GM21447 (cell line): ENCODE measurements at regions not wholly inside any gene's neighbourhood (a gene's known extent, or its start where the extent isn't known, plus 50 kb on each side); places are given as distances from the start of the nearest gene placed in this dataset.

Experiments
- ATAC-seq: cut with Tn5 transposase; IDR thresholded peaks from one replicate; pipeline ENCODE4 v1.9.1; 2021; ENCODE audit not compliant: unreplicated experiment

DNA sequence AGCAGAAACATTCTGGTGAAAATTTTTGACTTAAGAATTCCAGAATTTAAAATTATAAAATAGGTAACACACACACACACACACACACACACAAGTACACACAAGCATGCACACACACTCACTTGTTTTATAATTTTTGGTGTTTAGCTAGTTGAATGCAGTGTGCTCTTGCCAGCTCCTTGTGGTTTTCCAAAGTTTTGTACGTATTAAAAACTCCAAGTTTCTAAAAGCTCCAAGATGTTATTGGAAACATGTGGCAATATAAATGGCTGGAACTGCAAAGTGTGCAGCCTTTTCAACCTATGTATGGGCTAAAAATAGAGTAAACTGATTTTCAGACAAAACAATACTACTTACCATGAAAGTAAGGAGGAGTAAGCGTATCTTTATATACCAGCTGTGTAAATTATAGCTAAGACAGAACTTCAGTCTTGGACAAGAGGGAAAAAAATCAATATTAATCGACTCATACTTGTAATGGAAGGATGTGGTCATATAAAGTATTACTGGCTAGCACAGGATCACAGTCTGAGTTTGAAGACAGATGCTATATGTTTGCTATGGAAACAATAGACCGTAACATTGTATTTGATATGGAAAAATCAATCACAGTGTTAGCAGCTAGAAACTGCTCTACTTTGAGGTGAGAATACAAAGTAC is 727.1 kb upstream of the GRAMD2B start:
- no peak for ATAC-seq

DNA sequence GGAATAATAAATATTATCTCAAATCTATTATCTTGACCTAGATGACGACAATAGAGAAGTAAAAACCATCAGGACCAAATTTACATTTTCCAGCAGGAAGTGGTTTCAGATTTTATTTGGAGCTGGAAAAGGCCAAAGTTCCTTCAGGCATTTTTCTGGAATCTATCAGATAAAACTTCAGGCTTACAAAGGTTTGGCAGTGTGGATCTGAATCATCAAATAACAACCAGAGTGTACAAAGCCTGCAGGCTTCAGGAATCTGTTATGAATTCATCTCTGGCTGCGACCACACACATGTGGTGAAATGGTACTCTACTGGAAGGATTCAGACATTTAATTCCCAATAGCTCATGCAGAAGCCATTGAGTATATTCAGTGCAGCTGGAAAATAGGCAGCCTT is 726.4 kb upstream of the GRAMD2B start:
- ATAC-seq = no peak

DNA sequence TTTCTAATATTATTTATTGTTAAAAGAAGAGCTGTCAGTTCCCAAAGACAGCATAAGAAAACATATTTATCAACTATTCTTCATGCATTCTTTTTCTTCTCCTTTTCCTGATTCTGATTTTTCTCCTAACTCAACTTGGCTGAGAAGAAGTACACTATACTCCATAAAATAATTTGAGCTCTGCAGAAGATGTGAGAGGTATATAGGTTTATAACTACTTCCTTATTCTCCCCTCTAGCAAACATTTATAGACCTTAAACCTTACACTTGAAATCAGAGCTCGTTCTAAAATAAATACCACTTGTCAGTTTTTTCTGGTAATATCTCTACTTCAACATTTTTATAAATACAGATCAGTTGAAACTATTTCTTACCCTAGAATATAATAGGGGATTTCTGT is 724.8 kb upstream of the GRAMD2B start:
- ATAC-seq = no peak

- no peak for ATAC-seq
These were observed 723.3 kb upstream of the GRAMD2B start for GRCh38 chr5:125699860-125700259.

- no peak for ATAC-seq
These were observed 722.8 kb upstream of the GRAMD2B start for GRCh38 chr5:125700380-125700861.

- ATAC-seq = no peak
These were observed 719.6 kb upstream of the GRAMD2B start for GRCh38 chr5:125703616-125704015.

DNA sequence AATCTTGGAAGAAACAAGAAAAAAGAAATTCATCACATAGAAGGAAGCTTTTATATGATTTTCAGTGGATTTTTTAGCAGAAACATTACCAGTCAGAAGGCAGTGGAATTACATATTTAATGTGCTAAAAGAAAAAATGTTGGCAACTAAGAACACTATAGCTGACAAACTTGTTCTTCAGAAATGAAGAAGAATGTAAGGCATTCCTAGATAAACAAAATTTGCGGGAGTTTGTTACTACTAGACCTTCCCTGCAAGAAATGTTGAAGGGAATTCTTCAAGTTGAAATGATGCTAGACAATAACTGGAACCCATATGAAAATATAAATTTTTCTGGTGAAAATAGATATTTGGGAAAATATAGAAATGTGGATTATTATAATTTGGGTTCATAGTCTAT is 718.3 kb upstream of the GRAMD2B start:
- ATAC-seq = no peak

- ATAC-seq = no peak
These were observed 714.6 kb upstream of the GRAMD2B start for GRCh38 chr5:125708583-125708982.

- no peak for ATAC-seq
These were observed 712.5 kb upstream of the GRAMD2B start for GRCh38 chr5:125710745-125711144.

DNA sequence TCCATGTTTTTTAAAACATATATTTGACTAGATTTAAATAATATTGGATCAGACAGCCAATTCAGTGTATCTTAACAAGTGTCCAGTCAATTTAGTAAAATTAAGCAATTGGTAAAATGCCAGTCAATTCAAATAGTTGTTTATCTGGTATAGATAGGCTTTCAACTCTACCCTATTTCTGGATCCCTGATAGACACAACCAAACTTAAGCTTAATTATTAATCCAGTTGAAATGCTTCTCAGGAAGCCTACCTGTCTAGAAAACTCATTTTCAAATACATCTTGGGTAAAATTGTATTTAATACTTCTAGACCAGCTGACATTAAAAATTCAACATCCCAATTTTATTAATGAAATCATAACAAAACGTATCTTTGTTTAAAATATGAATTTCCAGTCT is 710.8 kb upstream of the GRAMD2B start:
- no peak for ATAC-seq

- ATAC-seq = no peak
These were observed 710.0 kb upstream of the GRAMD2B start for GRCh38 chr5:125713109-125713805.

DNA sequence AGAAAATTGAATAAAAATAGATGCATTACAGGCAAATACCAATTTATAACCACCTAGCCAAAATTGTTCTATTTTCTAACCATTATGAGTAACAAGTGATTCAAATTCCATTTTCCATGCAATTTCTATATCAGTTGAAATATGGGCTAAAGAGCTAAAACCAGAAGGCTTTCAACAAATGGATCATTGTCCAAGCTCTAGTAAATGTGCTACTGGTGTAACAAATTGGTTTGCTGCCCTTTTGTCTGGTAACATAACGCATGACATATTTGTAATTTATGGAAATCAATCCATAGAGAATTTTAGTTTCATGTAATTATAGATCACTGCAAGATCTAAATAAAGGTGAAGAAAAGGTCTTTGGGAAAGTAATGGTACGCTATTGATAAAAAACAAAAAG is 708.0 kb upstream of the GRAMD2B start:
- ATAC-seq = no peak

GRCh38 chr5:125717209-125717608 is 706.0 kb upstream of the GRAMD2B start:
- ATAC-seq = no peak

DNA sequence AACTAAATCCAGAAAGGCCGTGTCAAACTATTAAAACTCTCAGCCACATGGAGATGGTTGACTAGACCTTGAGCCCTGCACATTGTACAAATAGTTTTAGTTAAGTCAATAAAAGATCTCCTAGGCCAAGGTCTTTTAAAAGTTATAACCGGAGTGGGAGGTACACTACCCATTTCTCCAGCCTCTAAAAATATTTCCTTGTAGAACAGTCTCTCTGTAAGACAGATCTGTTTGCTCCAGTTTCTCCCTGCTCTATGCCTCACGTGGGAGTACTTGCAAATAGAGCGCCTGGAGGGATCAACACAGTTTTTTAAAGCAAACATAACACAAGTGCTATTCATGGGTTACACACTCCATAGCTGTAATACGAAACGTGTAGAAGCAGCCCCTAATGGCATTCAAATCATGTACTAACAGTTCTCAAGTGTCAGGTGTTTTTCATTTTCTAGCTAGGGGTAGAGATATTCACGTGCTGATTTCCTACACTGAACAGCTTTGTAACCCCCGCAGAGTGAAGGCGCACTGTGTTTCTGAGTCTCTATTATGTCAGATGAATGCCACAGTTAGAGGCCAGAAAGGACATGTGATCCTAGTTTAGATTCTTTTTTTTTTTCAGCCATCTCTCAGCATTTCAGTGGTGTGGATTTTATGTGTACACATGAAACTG is 703.4 kb upstream of the GRAMD2B start:
- no peak for ATAC-seq

GRCh38 chr5:125720348-125720685 is 702.9 kb upstream of the GRAMD2B start:
- no peak for ATAC-seq

DNA sequence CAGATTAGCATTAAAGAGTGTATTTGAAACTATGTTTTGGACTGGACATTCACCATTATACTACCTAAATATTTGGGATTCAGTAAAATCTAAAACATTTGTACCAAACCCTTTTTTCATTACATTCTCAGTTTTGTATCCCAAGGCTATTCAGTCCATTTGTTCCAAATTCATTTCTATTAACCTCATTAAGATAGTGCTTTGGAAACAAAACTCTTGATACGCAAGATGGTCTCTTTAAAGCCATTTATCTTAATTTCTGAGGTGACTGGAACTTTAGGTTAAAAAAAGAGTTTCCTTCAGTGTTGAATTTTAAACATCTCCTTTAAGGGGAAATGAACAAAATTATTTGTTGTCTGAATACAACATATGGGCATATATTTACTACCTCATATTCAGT is 702.5 kb upstream of the GRAMD2B start:
- no peak for ATAC-seq

GRCh38 chr5:125722550-125722949 is 700.7 kb upstream of the GRAMD2B start:
- no peak for ATAC-seq

DNA sequence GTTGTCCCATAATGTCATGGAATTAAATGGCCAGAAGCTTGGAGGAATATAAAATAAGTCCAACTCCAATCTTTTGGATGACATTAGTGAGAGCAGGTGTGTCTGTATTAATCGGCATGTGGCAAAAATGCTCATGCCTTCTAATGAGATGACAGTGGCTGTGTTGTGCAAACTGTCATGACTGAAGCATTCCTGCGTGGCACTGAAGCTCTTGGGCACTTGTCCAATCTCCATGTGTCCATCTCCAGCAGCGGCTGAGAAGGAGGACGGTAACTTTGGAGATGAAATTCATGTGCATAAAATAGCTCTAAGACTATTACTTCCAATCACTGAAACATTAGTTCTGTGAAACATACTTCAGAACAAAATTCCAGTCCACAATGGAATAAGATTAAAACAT is 697.5 kb upstream of the GRAMD2B start:
- no peak for ATAC-seq

DNA sequence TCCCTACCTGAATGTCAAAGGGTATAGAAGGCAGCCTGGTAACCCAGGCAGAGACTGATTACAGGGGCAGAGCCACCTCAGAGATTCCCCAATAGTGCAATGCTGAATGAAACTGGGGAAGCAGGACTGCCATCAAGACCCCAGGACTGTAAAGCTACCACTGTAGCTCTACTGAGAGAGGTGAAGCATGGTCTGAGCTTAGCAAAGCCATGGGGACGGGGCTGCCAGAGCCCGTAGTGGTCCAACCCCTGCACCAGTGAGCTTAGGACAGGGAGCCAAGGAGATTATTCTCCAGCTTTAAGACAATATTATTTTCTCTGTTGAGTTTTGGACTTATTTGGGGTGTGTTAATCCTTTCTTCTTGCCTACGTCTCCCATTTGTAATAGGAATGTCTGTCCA is 679.3 kb upstream of the GRAMD2B start:
- no peak for ATAC-seq

- no peak for ATAC-seq
These were observed 676.3 kb upstream of the GRAMD2B start for GRCh38 chr5:125746917-125747316.

DNA sequence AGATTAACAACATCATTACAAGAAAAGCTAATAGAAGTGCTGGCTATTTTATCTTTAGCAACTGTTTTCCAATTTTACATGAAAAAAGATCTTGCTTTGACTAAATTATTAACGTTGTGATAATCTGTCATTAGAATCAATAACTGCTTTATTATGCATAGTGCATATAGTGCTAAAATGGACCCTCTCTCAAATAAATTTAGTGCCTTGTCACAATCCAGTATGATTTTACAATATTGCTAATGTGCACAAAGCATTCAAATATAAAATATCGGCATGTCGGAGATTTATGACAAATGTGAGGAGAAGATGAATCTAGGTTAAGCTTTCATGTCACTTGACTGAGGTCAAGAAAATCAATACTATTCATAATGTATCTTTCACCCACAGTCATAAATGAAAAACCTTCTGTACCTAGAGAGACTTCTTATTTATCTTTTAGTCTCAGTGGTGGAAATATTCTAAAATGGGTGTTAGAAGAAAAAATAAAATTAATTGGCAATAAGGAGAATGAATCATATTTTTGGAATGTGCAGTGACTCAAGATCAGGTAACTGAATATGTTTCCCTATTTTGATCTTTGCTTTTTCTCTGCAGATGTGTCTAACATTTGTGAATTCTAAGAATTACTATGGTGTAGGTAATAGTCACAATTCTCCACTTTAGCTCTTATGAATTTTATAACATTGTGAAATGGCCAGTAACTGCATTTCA is 672.9 kb upstream of the GRAMD2B start:
- no peak for ATAC-seq

DNA sequence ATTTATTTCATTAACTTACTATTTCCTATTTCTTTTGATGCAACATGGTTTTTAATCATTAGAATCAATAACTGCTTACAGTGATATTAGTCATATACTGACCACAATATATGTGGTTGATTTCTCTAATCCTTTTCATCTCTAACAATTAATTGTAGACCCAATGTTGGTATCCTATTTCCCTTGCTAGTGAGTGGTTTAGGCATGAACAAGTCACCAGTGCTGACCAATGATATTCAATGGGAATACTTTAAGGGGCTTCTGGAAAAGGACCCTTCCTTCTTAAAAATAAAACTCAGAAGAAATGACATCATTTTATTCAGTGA is 672.4 kb upstream of the GRAMD2B start:
- no peak for ATAC-seq
